C4-2B (cell line): ENCODE measurements at regions not wholly inside any gene's neighbourhood (a gene's known extent, or its start where the extent isn't known, plus 50 kb on each side); places are given as distances from the start of the nearest gene placed in this dataset.

ENCODE experiments used
- H3K27ac ChIP-seq: fragments of 450-650 bp; 2 replicates; pipeline ENCODE4 v1.5.1; 2017
- CTCF ChIP-seq: fragments of 450-650 bp; conservative IDR thresholded peaks from 2 replicates; pipeline ENCODE4 v1.5.1; 2017; ENCODE audit warnings: mild to moderate bottlenecking
- ZFX ChIP-seq: fragments of 450-650 bp; IDR thresholded peaks from 2 replicates; pipeline ENCODE4 v1.6.1; 2017

DNA sequence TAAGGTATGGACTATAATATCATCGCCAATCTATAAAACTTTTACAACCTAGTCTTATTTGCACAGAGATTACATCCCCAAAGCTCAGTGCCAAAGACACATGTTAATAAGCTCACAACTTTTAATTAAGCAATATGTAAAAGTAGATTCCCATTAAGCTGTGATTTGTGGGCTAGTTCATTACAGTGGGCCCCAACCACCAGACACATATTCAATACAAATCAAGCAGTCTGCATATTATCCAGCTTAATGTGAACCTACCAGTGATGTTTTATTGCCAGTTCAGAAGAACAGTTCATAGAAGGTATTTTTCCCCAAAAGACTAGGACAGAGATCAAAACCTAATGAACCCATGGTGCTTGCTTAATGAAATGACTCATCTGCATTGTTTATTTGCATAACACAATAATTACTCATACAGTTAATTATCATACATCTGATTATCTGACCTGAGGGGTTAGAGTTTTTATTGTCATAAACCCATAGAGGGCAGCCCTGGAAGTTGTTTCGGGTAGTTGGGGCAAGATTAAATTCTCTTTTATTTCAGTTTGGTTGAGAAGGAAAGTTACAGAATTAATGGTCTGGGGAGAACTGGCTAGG is 831.0 kb downstream of the TFAP2A start:
- no peak overlapping the region for H3K27ac ChIP-seq
- TF ChIP-seq CTCF (peak; percentile 32), ZFX (no peak)

DNA sequence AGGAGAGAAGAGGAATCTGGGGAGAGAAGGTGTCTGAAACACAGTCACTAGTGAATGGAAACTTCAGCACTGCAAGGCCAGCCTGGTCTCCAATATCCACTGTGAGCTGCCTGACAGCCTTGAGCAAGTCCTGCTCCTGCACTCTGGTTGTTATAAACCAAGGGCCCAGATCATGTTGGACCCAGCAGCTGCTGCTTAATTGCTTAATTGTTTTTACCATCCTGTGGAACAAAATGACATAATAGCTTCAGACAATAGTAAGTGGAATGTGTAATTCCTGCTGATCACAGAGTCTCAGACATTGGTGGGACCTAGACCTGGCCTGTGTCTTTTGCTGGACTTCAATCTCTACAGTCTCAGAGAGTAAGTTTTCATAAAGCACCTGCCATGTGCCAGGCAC is 833.7 kb downstream of the TFAP2A start:
- TF ChIP-seq ZFX (no peak), CTCF (no peak)
- no peak overlapping the region for H3K27ac ChIP-seq

- no peak overlapping the region for H3K27ac ChIP-seq
- TF ChIP-seq CTCF, result no peak
- TF ChIP-seq ZFX, result no peak
These were observed 838.4 kb downstream of the TFAP2A start for GRCh38 chr6:9576521-9576920.

GRCh38 chr6:9566096-9566495 is 848.8 kb downstream of the TFAP2A start:
- no peak overlapping the region for H3K27ac ChIP-seq
- TF ChIP-seq ZFX (no peak), CTCF (no peak)

DNA sequence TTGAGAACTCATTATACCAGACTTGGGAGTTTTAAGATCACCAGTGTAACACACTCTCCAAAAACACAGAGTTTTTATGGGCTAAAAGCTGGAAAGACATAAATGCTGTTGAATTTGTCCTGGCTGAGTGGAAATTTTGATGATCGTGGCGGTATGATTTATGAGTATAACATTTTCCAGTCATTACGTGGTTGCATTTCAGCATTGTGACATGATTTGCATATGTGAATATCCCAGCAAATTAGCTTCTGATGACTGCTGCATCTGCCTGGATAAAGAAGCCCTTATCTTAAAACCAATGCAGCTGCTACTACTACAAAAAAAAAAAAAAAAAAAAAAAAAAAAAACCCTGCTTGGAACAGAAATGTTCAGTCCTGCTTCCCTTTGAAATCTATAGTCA is 850.9 kb downstream of the TFAP2A start:
- no peak overlapping the region for H3K27ac ChIP-seq
- TF ChIP-seq CTCF (no peak), ZFX (no peak)

GRCh38 chr6:9563568-9563967 is 851.3 kb downstream of the TFAP2A start:
- no peak overlapping the region for H3K27ac ChIP-seq
- no peak for TF ChIP-seq ZFX
- no peak for TF ChIP-seq CTCF

GRCh38 chr6:9554806-9555205 is 860.1 kb downstream of the TFAP2A start:
- TF ChIP-seq CTCF, result no peak
- no peak for TF ChIP-seq ZFX

More at GRCh38 chr6:9554806-9555205, 860.1 kb downstream of the TFAP2A start:
- no peak overlapping the region for H3K27ac ChIP-seq
